Neural cell (in vitro differentiated cells): ENCODE measurements at regions not wholly inside any gene's neighbourhood (a gene's known extent, or its start where the extent isn't known, plus 50 kb on each side); places are given as distances from the start of the nearest gene placed in this dataset.

Source experiments
- H2AFZ ChIP-seq: fragments of 200-600, 300-800 bp; sonication (generic), shearing (Covaris generic); 2 replicates; pipeline ENCODE4 v1.6.0; 2014; ENCODE audit warnings: low read depth, mild to moderate bottlenecking, antibody characterized with exemption, low read length, moderate library complexity
- H3F3A ChIP-seq: fragments of 200-600 bp; shearing (Covaris generic); 2 replicates; pipeline ENCODE4 v1.6.1; 2016; ENCODE audit warnings: mild to moderate bottlenecking, moderate library complexity, mixed read lengths, antibody characterized with exemption, low read length; ENCODE audit not compliant: insufficient read depth, poor library complexity, severe bottlenecking
- H3K27ac ChIP-seq: fragments of 200-600, 300-800 bp; sonication (generic), shearing (Covaris generic); 2 replicates; pipeline ENCODE4 v1.5.1; 2014; ENCODE audit warnings: mild to moderate bottlenecking, low read length, moderate library complexity
- H3K27me3 ChIP-seq: fragments of 300-800, 200-600 bp; sonication (generic), shearing (Covaris generic); 2 replicates; pipeline ENCODE4 v1.6.0; 2014; ENCODE audit warnings: mild to moderate bottlenecking, low read depth, low read length, moderate library complexity; ENCODE audit not compliant: insufficient read depth
- H3K36me3 ChIP-seq: fragments of 300-800, 200-600 bp; sonication (generic), shearing (Covaris generic); 2 replicates; pipeline ENCODE4 v1.5.1; 2014; ENCODE audit warnings: mild to moderate bottlenecking, antibody characterized with exemption, low read length, moderate library complexity; ENCODE audit not compliant: insufficient read depth
- H3K4me2 ChIP-seq: fragments of 300-800, 200-600 bp; sonication (generic), shearing (Covaris generic); 2 replicates; pipeline ENCODE4 v1.6.0; 2014; ENCODE audit warnings: mild to moderate bottlenecking, low read length
- H3K4me3 ChIP-seq: fragments of 300-800, 200-600 bp; sonication (generic), shearing (Covaris generic); 2 replicates; pipeline ENCODE4 v1.5.1; 2014; ENCODE audit warnings: mild to moderate bottlenecking, low read length, moderate library complexity
- H3K79me2 ChIP-seq: fragments of 200-600 bp; shearing (Covaris generic); replicated peaks from 2 replicates; pipeline ENCODE4 v1.6.0; 2014; ENCODE audit warnings: mild to moderate bottlenecking, low read length, moderate library complexity; ENCODE audit not compliant: insufficient read depth
- H3K9ac ChIP-seq: fragments of 300-800, 200-600 bp; sonication (generic), shearing (Covaris generic); 2 replicates; pipeline ENCODE4 v1.6.1; 2016; ENCODE audit warnings: mild to moderate bottlenecking, low read length, mixed read lengths
- H3K9me2 ChIP-seq: fragments of 200-600 bp; shearing (Covaris generic); 2 replicates; pipeline ENCODE4 v1.6.1; 2016; ENCODE audit warnings: mild to moderate bottlenecking, low read length, mixed read lengths; ENCODE audit not compliant: insufficient read depth
- H3K9me3 ChIP-seq: fragments of 200-600, 300-800 bp; sonication (generic), shearing (Covaris generic); 2 replicates; pipeline ENCODE4 v1.6.1; 2016; ENCODE audit warnings: mild to moderate bottlenecking, mixed run types, low read length, moderate library complexity, mixed read lengths
- H4K20me1 ChIP-seq: fragments of 200-600 bp; shearing (Covaris generic); 2 replicates; pipeline ENCODE4 v1.6.1; 2016; ENCODE audit warnings: mild to moderate bottlenecking, mixed run types; ENCODE audit not compliant: insufficient read depth
- CTCF ChIP-seq: fragments of 450-650 bp; IDR thresholded peaks from 2 replicates; pipeline ENCODE4 v1.5.1; 2014; ENCODE audit warnings: antibody characterized with exemption, mild to moderate bottlenecking, moderate library complexity; ENCODE audit not compliant: poor library complexity, severe bottlenecking
- EP300 ChIP-seq: fragments of 450-650 bp; conservative IDR thresholded peaks from 2 replicates; pipeline ENCODE4 v1.6.1; 2014; ENCODE audit warnings: antibody characterized with exemption, mild to moderate bottlenecking, moderate library complexity; ENCODE audit not compliant: poor library complexity, severe bottlenecking
- EZH2 ChIP-seq: fragments of 200-600, 300-800 bp; shearing (Covaris generic), sonication (generic); IDR thresholded peaks from 2 replicates; pipeline ENCODE4 v1.6.1; 2014; ENCODE audit warnings: antibody characterized with exemption, low read length, borderline replicate concordance, mild to moderate bottlenecking; ENCODE audit not compliant: insufficient read depth, poor library complexity, severe bottlenecking
- MXI1 ChIP-seq: fragments of 450-650 bp; conservative IDR thresholded peaks from 2 replicates; pipeline ENCODE4 v1.6.1; 2014; ENCODE audit warnings: antibody characterized with exemption, mild to moderate bottlenecking; ENCODE audit not compliant: poor library complexity, severe bottlenecking
- POLR2AphosphoS5 ChIP-seq: IDR thresholded peaks from 2 replicates; pipeline ENCODE4 v1.6.1; 2012
- RAD21 ChIP-seq: fragments of 450-650 bp; conservative IDR thresholded peaks from 2 replicates; pipeline ENCODE4 v1.6.1; 2014; ENCODE audit warnings: antibody characterized with exemption, mild to moderate bottlenecking, moderate library complexity
- SMC3 ChIP-seq: fragments of 450-650 bp; conservative IDR thresholded peaks from 2 replicates; pipeline ENCODE4 v1.6.1; 2014; ENCODE audit warnings: antibody characterized with exemption, mild to moderate bottlenecking, moderate library complexity; ENCODE audit not compliant: poor library complexity
- TAF1 ChIP-seq: IDR thresholded peaks from 2 replicates; pipeline ENCODE4 v1.6.1; 2012; ENCODE audit warnings: low read depth
- TF ChIP-seq, protein P1 (sequence below): IDR thresholded peaks from 2 replicates; pipeline ENCODE4 v1.6.1; 2012; ENCODE audit warnings: borderline replicate concordance

DNA sequence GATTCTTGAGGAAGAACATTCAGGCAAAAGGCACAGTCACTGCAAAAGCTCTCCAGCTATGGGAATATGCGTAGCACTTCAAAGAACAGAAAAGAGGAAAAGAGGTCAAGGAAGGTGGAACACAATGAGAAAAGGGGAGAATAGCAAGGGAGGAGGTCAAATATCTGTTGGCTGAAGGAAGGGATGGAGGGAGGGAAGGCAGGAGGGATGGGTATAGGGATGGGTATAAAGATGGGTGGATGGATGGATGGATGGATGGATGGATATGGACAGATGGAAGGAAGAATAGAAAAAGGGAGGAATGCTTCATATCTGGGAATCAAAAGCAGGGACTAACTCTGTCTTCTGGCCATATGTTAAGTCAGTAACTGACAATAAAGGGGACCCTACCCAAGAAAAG, 164.2 kb upstream of the TOP1 start:
- TF ChIP-seq CTCF (no peak), POLR2AphosphoS5 (no peak), MXI1 (no peak), TAF1 (no peak), EZH2 (no peak), RAD21 (no peak), SMC3 (no peak), EP300 (no peak)
- TF ChIP-seq, protein P1, sequence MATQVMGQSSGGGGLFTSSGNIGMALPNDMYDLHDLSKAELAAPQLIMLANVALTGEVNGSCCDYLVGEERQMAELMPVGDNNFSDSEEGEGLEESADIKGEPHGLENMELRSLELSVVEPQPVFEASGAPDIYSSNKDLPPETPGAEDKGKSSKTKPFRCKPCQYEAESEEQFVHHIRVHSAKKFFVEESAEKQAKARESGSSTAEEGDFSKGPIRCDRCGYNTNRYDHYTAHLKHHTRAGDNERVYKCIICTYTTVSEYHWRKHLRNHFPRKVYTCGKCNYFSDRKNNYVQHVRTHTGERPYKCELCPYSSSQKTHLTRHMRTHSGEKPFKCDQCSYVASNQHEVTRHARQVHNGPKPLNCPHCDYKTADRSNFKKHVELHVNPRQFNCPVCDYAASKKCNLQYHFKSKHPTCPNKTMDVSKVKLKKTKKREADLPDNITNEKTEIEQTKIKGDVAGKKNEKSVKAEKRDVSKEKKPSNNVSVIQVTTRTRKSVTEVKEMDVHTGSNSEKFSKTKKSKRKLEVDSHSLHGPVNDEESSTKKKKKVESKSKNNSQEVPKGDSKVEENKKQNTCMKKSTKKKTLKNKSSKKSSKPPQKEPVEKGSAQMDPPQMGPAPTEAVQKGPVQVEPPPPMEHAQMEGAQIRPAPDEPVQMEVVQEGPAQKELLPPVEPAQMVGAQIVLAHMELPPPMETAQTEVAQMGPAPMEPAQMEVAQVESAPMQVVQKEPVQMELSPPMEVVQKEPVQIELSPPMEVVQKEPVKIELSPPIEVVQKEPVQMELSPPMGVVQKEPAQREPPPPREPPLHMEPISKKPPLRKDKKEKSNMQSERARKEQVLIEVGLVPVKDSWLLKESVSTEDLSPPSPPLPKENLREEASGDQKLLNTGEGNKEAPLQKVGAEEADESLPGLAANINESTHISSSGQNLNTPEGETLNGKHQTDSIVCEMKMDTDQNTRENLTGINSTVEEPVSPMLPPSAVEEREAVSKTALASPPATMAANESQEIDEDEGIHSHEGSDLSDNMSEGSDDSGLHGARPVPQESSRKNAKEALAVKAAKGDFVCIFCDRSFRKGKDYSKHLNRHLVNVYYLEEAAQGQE = no peak
- Histone ChIP-seq H3K27me3 (no peaks in the 10 kb centered on the region), H2AFZ (no peak overlapping the region)

GRCh38 chr20:40865095-40865494, 163.5 kb upstream of the TOP1 start:
- TF ChIP-seq SMC3 (no peak), EP300 (no peak), TAF1 (no peak), CTCF (no peak), EZH2 (no peak), POLR2AphosphoS5 (no peak), MXI1 (no peak), RAD21 (no peak)
- TF ChIP-seq, protein P1 = no peak
- Histone ChIP-seq H2AFZ (no peak overlapping the region), H4K20me1 (no peaks in the 10 kb centered on the region), H3K4me3 (no peak overlapping the region), H3K9me2 (no peaks in the 10 kb centered on the region), H3K36me3 (no peaks in the 10 kb centered on the region), H3K4me2 (no peak overlapping the region), H3K27me3 (no peaks in the 10 kb centered on the region), H3K9me3 (no peaks in the 10 kb centered on the region), H3K9ac (no peak overlapping the region), H3K79me2 (no peaks in the 10 kb centered on the region), H3F3A (no peaks in the 10 kb centered on the region), H3K27ac (no peak overlapping the region)

More for the DNA sequence above, 164.2 kb upstream of the TOP1 start:
- H3K9me2 ChIP-seq = no peaks in the 10 kb centered on the region
- no peak overlapping the region for H3K4me2 ChIP-seq
- H3K4me3 ChIP-seq = no peak overlapping the region
- H3K27ac ChIP-seq = no peak overlapping the region
- no peaks in the 10 kb centered on the region for H3K9me3 ChIP-seq
- no peaks in the 10 kb centered on the region for H3K79me2 ChIP-seq
- H3K36me3 ChIP-seq = no peaks in the 10 kb centered on the region
- no peaks in the 10 kb centered on the region for H4K20me1 ChIP-seq
- no peak overlapping the region for H3K9ac ChIP-seq
- H3F3A ChIP-seq = no peaks in the 10 kb centered on the region
